ENCODE measurements at regions not wholly inside any gene's neighbourhood (a gene's known extent, or its start where the extent isn't known, plus 50 kb on each side); places are given as distances from the start of the nearest gene placed in this dataset.

- H3K4me3 ChIP-seq, result no peak overlapping the region
- ATAC-seq, result no peak
- no peaks in the 10 kb centered on the region for H3K27me3 ChIP-seq
- H3K27ac ChIP-seq, result no peak overlapping the region
- H3K36me3 ChIP-seq, result no peaks in the 10 kb centered on the region
- TF ChIP-seq POLR2A (IDR thresholded peaks at IDR 0.05), result no peak
- H3K4me1 ChIP-seq, result no peaks in the 10 kb centered on the region
- no peaks in the 10 kb centered on the region for H3K9me3 ChIP-seq
Measured at GRCh38 chr13:87878706-87879105, 207.5 kb downstream of the SLITRK5 start.

GRCh38 chr13:87884884-87885283 is 213.7 kb downstream of the SLITRK5 start:
- Histone ChIP-seq H3K4me1 (no peaks in the 10 kb centered on the region), H3K9me3 (no peaks in the 10 kb centered on the region), H3K27me3 (no peaks in the 10 kb centered on the region), H3K4me3 (no peak overlapping the region), H3K36me3 (no peaks in the 10 kb centered on the region), H3K27ac (no peak overlapping the region)
- no peak for TF ChIP-seq POLR2A (IDR thresholded peaks at IDR 0.05)
- no peak for TF ChIP-seq POLR2AphosphoS5 (IDR thresholded peaks at IDR 0.05)
- no peak for TF ChIP-seq CTCF (IDR thresholded peaks at IDR 0.05)
- no peak for TF ChIP-seq EP300 (IDR thresholded peaks at IDR 0.05)
- no peak for ATAC-seq
- WGBS, 2 donors (ENCODE audit: low coverage in 1 of 2), result 14 to 24% methylated on average over 5 of the region's 5 CpGs

GRCh38 chr13:87887459-87888123 is 216.4 kb downstream of the SLITRK5 start:
- H3K4me3 ChIP-seq, result no peak overlapping the region
- ATAC-seq, result no peak
- H3K9me3 ChIP-seq, result no peaks in the 10 kb centered on the region
- no peaks in the 10 kb centered on the region for H3K36me3 ChIP-seq
- no peaks in the 10 kb centered on the region for H3K27me3 ChIP-seq
- no peaks in the 10 kb centered on the region for H3K4me1 ChIP-seq
- 75 to 89% methylated on average over 5 of the region's 6 CpGs for WGBS, 2 donors (ENCODE audit: low coverage in 1 of 2)
- H3K27ac ChIP-seq, result no peak overlapping the region
- TF ChIP-seq CTCF (IDR thresholded peaks at IDR 0.05) (no peak), EP300 (IDR thresholded peaks at IDR 0.05) (no peak), POLR2AphosphoS5 (IDR thresholded peaks at IDR 0.05) (no peak), POLR2A (IDR thresholded peaks at IDR 0.05) (no peak)

- ATAC-seq, result no peak
- WGBS, 2 donors (ENCODE audit: low coverage in 1 of 2), result 12 to 24% methylated on average over 2 of the region's 2 CpGs
Measured at GRCh38 chr13:87889254-87889653, 218.1 kb downstream of the SLITRK5 start.

GRCh38 chr13:87893186-87893585 is 222.0 kb downstream of the SLITRK5 start:
- ATAC-seq, result no peak

More at GRCh38 chr13:87889254-87889653, 218.1 kb downstream of the SLITRK5 start:
- Histone ChIP-seq H3K27me3 (no peaks in the 10 kb centered on the region), H3K4me1 (no peaks in the 10 kb centered on the region), H3K36me3 (no peaks in the 10 kb centered on the region), H3K27ac (no peak overlapping the region), H3K4me3 (no peak overlapping the region), H3K9me3 (no peaks in the 10 kb centered on the region)
- no peak for TF ChIP-seq POLR2AphosphoS5 (IDR thresholded peaks at IDR 0.05)
- TF ChIP-seq EP300 (IDR thresholded peaks at IDR 0.05), result no peak
- no peak for TF ChIP-seq CTCF (IDR thresholded peaks at IDR 0.05)
- TF ChIP-seq POLR2A (IDR thresholded peaks at IDR 0.05), result no peak

More at GRCh38 chr13:87893186-87893585, 222.0 kb downstream of the SLITRK5 start:
- Histone ChIP-seq H3K27ac (no peak overlapping the region), H3K9me3 (no peaks in the 10 kb centered on the region), H3K27me3 (no peaks in the 10 kb centered on the region), H3K4me1 (no peaks in the 10 kb centered on the region), H3K4me3 (no peak overlapping the region), H3K36me3 (no peaks in the 10 kb centered on the region)
- TF ChIP-seq CTCF (IDR thresholded peaks at IDR 0.05), result no peak
- TF ChIP-seq EP300 (IDR thresholded peaks at IDR 0.05), result no peak
- no peak for TF ChIP-seq POLR2AphosphoS5 (IDR thresholded peaks at IDR 0.05)
- TF ChIP-seq POLR2A (IDR thresholded peaks at IDR 0.05), result no peak

Data from gastroesophageal sphincter (tissue), 4 donors.